K562 (cell line): ENCODE measurements at regions not wholly inside any gene's neighbourhood (a gene's known extent, or its start where the extent isn't known, plus 50 kb on each side); places are given as distances from the start of the nearest gene placed in this dataset.

Experiments
- ATAC-seq: fragments of 200-7000 bp; cut with Tn5 transposase; 3 replicates; pipeline ENCODE4 v1.9.1; 2020; ENCODE audit warnings: moderate library complexity
- BruUV-seq: library from RNA; stranded (reverse); fragments of 400-500 nt; replicated peaks from 2 replicates; lab custom pipeline; 2021; lab: Mats Ljungman, UMichigan
- CTCF ChIA-PET: fragments of 300-600 bp; formaldehyde crosslinking; extraction: SDS; loops from one replicate; lab custom pipeline; 2021; ENCODE audit warnings: low intra/inter-chr PET ratio; lab: Yijun Ruan, JAX
- POLR2A ChIA-PET: fragments of 300-600, 350-650 bp; sonication (Branson Sonifier 250); formaldehyde crosslinking; extraction: SDS; loops from one replicate; lab custom pipeline; 2021; ENCODE audit warnings: antibody characterized with exemption, inconsistent platforms; lab: Yijun Ruan, JAX
- DNase-seq, 4 experiments: peaks; one replicate each; pipeline versions ENCODE4 v3.0.0 to v3.0.0-alpha.2; 2011 to 2018; ENCODE audit warnings: low spot score in 3 of 4, mixed read lengths in 3 of 4; ENCODE audit errors: extremely low read depth in 1 of 4
- FAIRE-seq: peaks from 2 replicates; lab custom pipeline; 2011; peaks lifted over from hg19 to GRCh38; lab: Jason Lieb, UNC
- H2AFZ ChIP-seq: 2 replicates; pipeline ENCODE4 v1.6.0; 2011; ENCODE audit warnings: low read depth, low read length, control low read depth, inconsistent platforms
- H3K27ac ChIP-seq: fragments of 200-600 bp; 3 replicates; pipeline ENCODE4 v1.8.0; 2011; ENCODE audit warnings: low read depth, mild to moderate bottlenecking, control low read depth, inconsistent platforms, low read length, moderate library complexity, mixed read lengths; ENCODE audit errors: extremely low read depth
- H3K27me3 ChIP-seq, 2 experiments: fragments of 300-600 bp in 1 of 2; 2 replicates in 1 of 2; 3 replicates in 1 of 2; pipeline versions ENCODE4 v1.6.0 to v1.8.0; 2011; ENCODE audit warnings: inconsistent platforms in 2 of 2, low read length in 2 of 2, mild to moderate bottlenecking in 1 of 2, mixed read lengths in 1 of 2, moderate library complexity in 1 of 2; ENCODE audit not compliant: control insufficient read depth in 2 of 2, insufficient read depth in 2 of 2
- H3K36me3 ChIP-seq: fragments of 300-600 bp; 3 replicates; pipeline ENCODE4 v1.8.0; 2011; ENCODE audit warnings: mild to moderate bottlenecking, low read length, inconsistent platforms; ENCODE audit not compliant: control insufficient read depth, insufficient read depth
- H3K4me1 ChIP-seq, 2 experiments: fragments of 200-600 bp in 1 of 2; replicated peaks in 1 of 2; 2 replicates in 1 of 2; 3 replicates in 1 of 2; pipeline versions ENCODE4 v1.5.1 to v1.8.0; 2011; ENCODE audit warnings: inconsistent platforms in 2 of 2, low read length in 2 of 2, mild to moderate bottlenecking in 1 of 2, mixed read lengths in 1 of 2, moderate library complexity in 1 of 2; ENCODE audit not compliant: control insufficient read depth in 2 of 2, insufficient read depth in 2 of 2
- H3K4me2 ChIP-seq: 2 replicates; pipeline ENCODE4 v1.6.1; 2011; ENCODE audit warnings: low read length, control low read depth, inconsistent platforms, mixed read lengths; ENCODE audit not compliant: insufficient read depth
- H3K4me3 ChIP-seq: fragments of 200-600 bp; sonication (generic), shearing (Covaris generic); 2 replicates; pipeline ENCODE4 v1.5.1; 2016; ENCODE audit warnings: control low read depth, inconsistent platforms
- H3K79me2 ChIP-seq: fragments of 200-600 bp; 3 replicates; pipeline ENCODE4 v1.8.0; 2011; ENCODE audit warnings: low read length, inconsistent platforms; ENCODE audit not compliant: control insufficient read depth, insufficient read depth
- H3K9ac ChIP-seq, 2 experiments: 2 replicates each; pipeline versions ENCODE4 v1.6.0 to v1.6.1; 2011; ENCODE audit warnings: low read depth in 2 of 2, low read length in 2 of 2, control low read depth in 1 of 2, inconsistent platforms in 1 of 2, mild to moderate bottlenecking in 1 of 2, mixed read lengths in 1 of 2; ENCODE audit not compliant: insufficient read depth in 1 of 2
- H3K9me1 ChIP-seq: one replicate; pipeline ENCODE4 v1.6.0; 2011; ENCODE audit warnings: inconsistent platforms, mild to moderate bottlenecking, low read length, moderate library complexity; ENCODE audit not compliant: control insufficient read depth, insufficient read depth
- H3K9me3 ChIP-seq: replicated peaks from 2 replicates; pipeline ENCODE4 v1.5.1; 2011; ENCODE audit warnings: low read depth, low read length, inconsistent platforms; ENCODE audit not compliant: control insufficient read depth, insufficient read depth
- H4K20me1 ChIP-seq: replicated peaks from 2 replicates; pipeline ENCODE4 v1.6.1; 2011; ENCODE audit warnings: low read length, inconsistent platforms, mixed read lengths; ENCODE audit not compliant: control insufficient read depth, insufficient read depth
- FOSL1 ChIP-seq: fragments of 200-800 bp; sonication (Bioruptor generic); conservative IDR thresholded peaks from 2 replicates; pipeline ENCODE4 v1.6.1; 2016; ENCODE audit warnings: missing genetic modification characterization, missing compliant biosample characterization
- MED1 ChIP-seq: sonication (generic); formaldehyde crosslinking; IDR thresholded peaks from 2 replicates; pipeline ENCODE4 v1.8.1; 2023; ENCODE audit warnings: missing genetic modification reagents, borderline replicate concordance
- MYBL2 ChIP-seq, 2 experiments: fragments of 450-650 bp in 1 of 2; sonication (generic) in 1 of 2; formaldehyde crosslinking in 1 of 2; IDR thresholded peaks; 2 replicates each; pipeline versions ENCODE4 v1.6.1 to v1.8.1; 2017 to 2022; ENCODE audit warnings: borderline replicate concordance in 1 of 2, inconsistent platforms in 1 of 2, low read depth in 1 of 2, mild to moderate bottlenecking in 1 of 2, missing genetic modification reagents in 1 of 2, moderate library complexity in 1 of 2
- PYGO2 ChIP-seq: fragments of 450-650 bp; IDR thresholded peaks from 2 replicates; pipeline ENCODE4 v1.6.1; 2016; ENCODE audit warnings: mild to moderate bottlenecking, missing genetic modification characterization, moderate library complexity, missing compliant biosample characterization
- WGBS: fragments of 100-300 bp; shearing (Covaris generic); methylation state at CpG from one replicate; pipeline ENCODE4 v1.1.6; 2016; ENCODE audit warnings: low coverage, mixed read lengths; ENCODE audit not compliant: insufficient coverage; ENCODE audit errors: missing lambda C conversion rate; 5-methylcytosine and 5-hydroxymethylcytosine counted together
- in situ Hi-C: fragments of 300-500 bp; cut with MboI; formaldehyde crosslinking; loops from 4 replicates; pipeline ENCODE4 v1.15.0; 2018; ENCODE audit warnings: inconsistent platforms, mixed read lengths
- intact Hi-C: fragments of 100-400 bp; cut with micrococcal nuclease; formaldehyde crosslinking; loops from 2 replicates; pipeline ENCODE4 v1.14.2; 2022
- TF ChIP-seq, protein P1 (sequence below): fragments of 250-450 bp; sonication (Bioruptor Pico); IDR thresholded peaks from 2 replicates; pipeline ENCODE4 v1.5.0; 2022; ENCODE audit warnings: mild to moderate bottlenecking
- TF ChIP-seq, protein P2 (sequence below), 2 experiments: fragments of 450-650 bp; conservative IDR thresholded peaks; 2 replicates each; pipeline ENCODE4 v1.6.1; 2017; ENCODE audit warnings: mild to moderate bottlenecking in 2 of 2, moderate library complexity in 2 of 2
- TF ChIP-seq, protein P3 (sequence below): fragments of 450-650 bp; IDR thresholded peaks from 2 replicates; pipeline ENCODE4 v1.6.1; 2018; ENCODE audit warnings: mild to moderate bottlenecking, low read depth; ENCODE audit not compliant: partially characterized antibody

DNA sequence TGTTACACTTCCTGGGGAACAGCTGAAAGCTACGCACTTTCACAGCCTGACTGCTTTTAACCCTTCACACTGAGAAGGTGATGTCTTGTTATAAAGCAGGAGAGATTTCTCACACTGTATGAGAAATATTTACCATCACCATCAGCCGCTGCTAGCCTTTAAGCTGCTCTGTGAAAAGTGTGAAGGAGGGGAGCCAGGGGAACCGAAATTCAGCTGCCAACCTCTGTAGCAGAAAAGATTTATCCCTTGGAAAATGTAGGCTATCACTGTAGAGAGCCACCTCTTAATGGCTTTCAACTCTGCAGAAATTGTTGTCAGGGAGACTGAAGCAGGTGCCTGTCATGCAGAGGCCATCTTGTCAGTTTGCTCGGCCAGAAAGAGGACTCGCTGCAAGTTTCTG is 145.3 kb downstream of the SP3 start:
- H3K9ac ChIP-seq, result no peak overlapping the region
- BruUV-seq, result no TSS peak
- in situ Hi-C loops, result no loop called here
- H3K4me2 ChIP-seq, result no peak overlapping the region
- H3K36me3 ChIP-seq, result no peaks in the 10 kb centered on the region
- FAIRE-seq (no peak), ATAC-seq (no peak), DNase-seq (no peak)
- H3K27me3 ChIP-seq, result peaks cover 23 to 40% of the 10 kb centered on the region in 2 experiments; a peak in 4 of 5 replicates
- H4K20me1 ChIP-seq, result no peaks in the 10 kb centered on the region
- H3K4me1 ChIP-seq, result peaks cover 0 to 18% of the 10 kb centered on the region in 2 experiments; a peak in 3 of 5 replicates
- CTCF ChIA-PET, result no interaction called here
- 1% methylated on average over 5 of the region's 5 CpGs for WGBS
- H3K27ac ChIP-seq, result no peak overlapping the region
- no peaks in the 10 kb centered on the region for H3K9me1 ChIP-seq
- TF ChIP-seq FOSL1 (tag), result no peak
- TF ChIP-seq, protein P1, sequence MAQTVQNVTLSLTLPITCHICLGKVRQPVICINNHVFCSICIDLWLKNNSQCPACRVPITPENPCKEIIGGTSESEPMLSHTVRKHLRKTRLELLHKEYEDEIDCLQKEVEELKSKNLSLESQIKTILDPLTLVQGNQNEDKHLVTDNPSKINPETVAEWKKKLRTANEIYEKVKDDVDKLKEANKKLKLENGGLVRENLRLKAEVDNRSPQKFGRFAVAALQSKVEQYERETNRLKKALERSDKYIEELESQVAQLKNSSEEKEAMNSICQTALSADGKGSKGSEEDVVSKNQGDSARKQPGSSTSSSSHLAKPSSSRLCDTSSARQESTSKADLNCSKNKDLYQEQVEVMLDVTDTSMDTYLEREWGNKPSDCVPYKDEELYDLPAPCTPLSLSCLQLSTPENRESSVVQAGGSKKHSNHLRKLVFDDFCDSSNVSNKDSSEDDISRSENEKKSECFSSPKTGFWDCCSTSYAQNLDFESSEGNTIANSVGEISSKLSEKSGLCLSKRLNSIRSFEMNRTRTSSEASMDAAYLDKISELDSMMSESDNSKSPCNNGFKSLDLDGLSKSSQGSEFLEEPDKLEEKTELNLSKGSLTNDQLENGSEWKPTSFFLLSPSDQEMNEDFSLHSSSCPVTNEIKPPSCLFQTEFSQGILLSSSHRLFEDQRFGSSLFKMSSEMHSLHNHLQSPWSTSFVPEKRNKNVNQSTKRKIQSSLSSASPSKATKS (CRISPR knock-in tag), result no peak
- no peak for TF ChIP-seq MYBL2 (IDR thresholded peaks at IDR 0.05; ENCODE audit: low read depth)
- TF ChIP-seq MYBL2 (CRISPR knock-in tag; IDR thresholded peaks at IDR 0.05; ENCODE audit: borderline replicate concordance), result no peak
- TF ChIP-seq, protein P2, sequence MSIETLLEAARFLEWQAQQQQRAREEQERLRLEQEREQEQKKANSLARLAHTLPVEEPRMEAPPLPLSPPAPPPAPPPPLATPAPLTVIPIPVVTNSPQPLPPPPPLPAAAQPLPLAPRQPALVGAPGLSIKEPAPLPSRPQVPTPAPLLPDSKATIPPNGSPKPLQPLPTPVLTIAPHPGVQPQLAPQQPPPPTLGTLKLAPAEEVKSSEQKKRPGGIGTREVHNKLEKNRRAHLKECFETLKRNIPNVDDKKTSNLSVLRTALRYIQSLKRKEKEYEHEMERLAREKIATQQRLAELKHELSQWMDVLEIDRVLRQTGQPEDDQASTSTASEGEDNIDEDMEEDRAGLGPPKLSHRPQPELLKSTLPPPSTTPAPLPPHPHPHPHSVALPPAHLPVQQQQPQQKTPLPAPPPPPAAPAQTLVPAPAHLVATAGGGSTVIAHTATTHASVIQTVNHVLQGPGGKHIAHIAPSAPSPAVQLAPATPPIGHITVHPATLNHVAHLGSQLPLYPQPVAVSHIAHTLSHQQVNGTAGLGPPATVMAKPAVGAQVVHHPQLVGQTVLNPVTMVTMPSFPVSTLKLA (conservative IDR thresholded peaks at IDR 0.05), result no peak
- no peak for TF ChIP-seq MED1 (CRISPR knock-in tag)
- no peak for TF ChIP-seq PYGO2 (tag)
- TF ChIP-seq, protein P3, sequence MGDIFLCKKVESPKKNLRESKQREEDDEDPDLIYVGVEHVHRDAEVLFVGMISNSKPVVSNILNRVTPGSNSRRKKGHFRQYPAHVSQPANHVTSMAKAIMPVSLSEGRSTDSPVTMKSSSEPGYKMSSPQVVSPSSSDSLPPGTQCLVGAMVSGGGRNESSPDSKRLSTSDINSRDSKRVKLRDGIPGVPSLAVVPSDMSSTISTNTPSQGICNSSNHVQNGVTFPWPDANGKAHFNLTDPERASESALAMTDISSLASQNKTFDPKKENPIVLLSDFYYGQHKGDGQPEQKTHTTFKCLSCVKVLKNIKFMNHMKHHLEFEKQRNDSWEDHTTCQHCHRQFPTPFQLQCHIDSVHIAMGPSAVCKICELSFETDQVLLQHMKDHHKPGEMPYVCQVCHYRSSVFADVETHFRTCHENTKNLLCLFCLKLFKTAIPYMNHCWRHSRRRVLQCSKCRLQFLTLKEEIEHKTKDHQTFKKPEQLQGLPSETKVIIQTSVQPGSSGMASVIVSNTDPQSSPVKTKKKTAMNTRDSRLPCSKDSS, result no peak
- TF ChIP-seq, all 486 proteins: peak for 0
- Histone ChIP-seq H3K79me2 (no peaks in the 10 kb centered on the region), H2AFZ (no peak overlapping the region), H3K4me3 (no peak overlapping the region), H3K9me3 (no peaks in the 10 kb centered on the region)
- intact Hi-C loops, result loop anchor here (5.0 kb wide), 1 partner anchor 248 kb away; no protein-coding TSS in a partner anchor
- POLR2A ChIA-PET, result interaction anchor here (0.5 kb wide), 1 partner anchor 146 kb away, joined by 3 read pairs; no protein-coding TSS in a partner anchor
